K562 (cell line): ENCODE measurements at regions not wholly inside any gene's neighbourhood (a gene's known extent, or its start where the extent isn't known, plus 50 kb on each side); places are given as distances from the start of the nearest gene placed in this dataset.

Source experiments
- ATAC-seq: fragments of 200-7000 bp; cut with Tn5 transposase; 3 replicates; pipeline ENCODE4 v1.9.1; 2020; ENCODE audit warnings: moderate library complexity
- BruUV-seq: library from RNA; stranded (reverse); fragments of 400-500 nt; replicated peaks from 2 replicates; lab custom pipeline; 2021; lab: Mats Ljungman, UMichigan
- CTCF ChIA-PET: fragments of 300-600 bp; formaldehyde crosslinking; extraction: SDS; loops from one replicate; lab custom pipeline; 2021; ENCODE audit warnings: low intra/inter-chr PET ratio; lab: Yijun Ruan, JAX
- POLR2A ChIA-PET: fragments of 300-600, 350-650 bp; sonication (Branson Sonifier 250); formaldehyde crosslinking; extraction: SDS; loops from one replicate; lab custom pipeline; 2021; ENCODE audit warnings: antibody characterized with exemption, inconsistent platforms; lab: Yijun Ruan, JAX
- DNase-seq, 4 experiments: peaks; one replicate each; pipeline versions ENCODE4 v3.0.0 to v3.0.0-alpha.2; 2011 to 2018; ENCODE audit warnings: low spot score in 3 of 4, mixed read lengths in 3 of 4; ENCODE audit errors: extremely low read depth in 1 of 4
- FAIRE-seq: peaks from 2 replicates; lab custom pipeline; 2011; peaks lifted over from hg19 to GRCh38; lab: Jason Lieb, UNC
- H2AFZ ChIP-seq: 2 replicates; pipeline ENCODE4 v1.6.0; 2011; ENCODE audit warnings: low read depth, low read length, control low read depth, inconsistent platforms
- H3K27ac ChIP-seq: fragments of 200-600 bp; 3 replicates; pipeline ENCODE4 v1.8.0; 2011; ENCODE audit warnings: low read depth, mild to moderate bottlenecking, control low read depth, inconsistent platforms, low read length, moderate library complexity, mixed read lengths; ENCODE audit errors: extremely low read depth
- H3K27me3 ChIP-seq, 2 experiments: fragments of 300-600 bp in 1 of 2; 2 replicates in 1 of 2; 3 replicates in 1 of 2; pipeline versions ENCODE4 v1.6.0 to v1.8.0; 2011; ENCODE audit warnings: inconsistent platforms in 2 of 2, low read length in 2 of 2, mild to moderate bottlenecking in 1 of 2, mixed read lengths in 1 of 2, moderate library complexity in 1 of 2; ENCODE audit not compliant: control insufficient read depth in 2 of 2, insufficient read depth in 2 of 2
- H3K36me3 ChIP-seq: fragments of 300-600 bp; 3 replicates; pipeline ENCODE4 v1.8.0; 2011; ENCODE audit warnings: mild to moderate bottlenecking, low read length, inconsistent platforms; ENCODE audit not compliant: control insufficient read depth, insufficient read depth
- H3K4me1 ChIP-seq, 2 experiments: fragments of 200-600 bp in 1 of 2; replicated peaks in 1 of 2; 2 replicates in 1 of 2; 3 replicates in 1 of 2; pipeline versions ENCODE4 v1.5.1 to v1.8.0; 2011; ENCODE audit warnings: inconsistent platforms in 2 of 2, low read length in 2 of 2, mild to moderate bottlenecking in 1 of 2, mixed read lengths in 1 of 2, moderate library complexity in 1 of 2; ENCODE audit not compliant: control insufficient read depth in 2 of 2, insufficient read depth in 2 of 2
- H3K4me2 ChIP-seq: 2 replicates; pipeline ENCODE4 v1.6.1; 2011; ENCODE audit warnings: low read length, control low read depth, inconsistent platforms, mixed read lengths; ENCODE audit not compliant: insufficient read depth
- H3K4me3 ChIP-seq: fragments of 200-600 bp; sonication (generic), shearing (Covaris generic); 2 replicates; pipeline ENCODE4 v1.5.1; 2016; ENCODE audit warnings: control low read depth, inconsistent platforms
- H3K79me2 ChIP-seq: fragments of 200-600 bp; 3 replicates; pipeline ENCODE4 v1.8.0; 2011; ENCODE audit warnings: low read length, inconsistent platforms; ENCODE audit not compliant: control insufficient read depth, insufficient read depth
- H3K9ac ChIP-seq, 2 experiments: 2 replicates each; pipeline versions ENCODE4 v1.6.0 to v1.6.1; 2011; ENCODE audit warnings: low read depth in 2 of 2, low read length in 2 of 2, control low read depth in 1 of 2, inconsistent platforms in 1 of 2, mild to moderate bottlenecking in 1 of 2, mixed read lengths in 1 of 2; ENCODE audit not compliant: insufficient read depth in 1 of 2
- H3K9me1 ChIP-seq: one replicate; pipeline ENCODE4 v1.6.0; 2011; ENCODE audit warnings: inconsistent platforms, mild to moderate bottlenecking, low read length, moderate library complexity; ENCODE audit not compliant: control insufficient read depth, insufficient read depth
- H3K9me3 ChIP-seq: replicated peaks from 2 replicates; pipeline ENCODE4 v1.5.1; 2011; ENCODE audit warnings: low read depth, low read length, inconsistent platforms; ENCODE audit not compliant: control insufficient read depth, insufficient read depth
- H4K20me1 ChIP-seq: replicated peaks from 2 replicates; pipeline ENCODE4 v1.6.1; 2011; ENCODE audit warnings: low read length, inconsistent platforms, mixed read lengths; ENCODE audit not compliant: control insufficient read depth, insufficient read depth
- CBX8 ChIP-seq: fragments of 200-600 bp; sonication (generic); IDR thresholded peaks from 2 replicates; pipeline ENCODE4 v1.6.1; 2012; ENCODE audit warnings: borderline replicate concordance, mixed run types, low read depth, mild to moderate bottlenecking, moderate library complexity, mixed read lengths, low read length, control low read depth, inconsistent platforms; ENCODE audit not compliant: poor library complexity, severe bottlenecking; ENCODE audit errors: extremely low read depth
- CEBPG ChIP-seq, 3 experiments: fragments of 200-800 bp in 1 of 3; sonication (Bioruptor generic) in 1 of 3; sonication (generic) in 1 of 3; formaldehyde crosslinking in 1 of 3; IDR thresholded peaks in 2 of 3; conservative IDR thresholded peaks in 1 of 3; 2 replicates each; pipeline versions ENCODE4 v1.6.1 to v1.8.0; 2016 to 2022; ENCODE audit warnings: missing compliant biosample characterization in 2 of 3, missing genetic modification characterization in 2 of 3, mild to moderate bottlenecking in 1 of 3, missing genetic modification reagents in 1 of 3
- CHD4 ChIP-seq: fragments of 200-600 bp; sonication (generic); IDR thresholded peaks from 3 replicates; pipeline ENCODE4 v1.6.1; 2012; ENCODE audit warnings: low read depth, mild to moderate bottlenecking, mixed read lengths, low read length, inconsistent platforms; ENCODE audit not compliant: insufficient read depth, insufficient replicate concordance, poor library complexity, severe bottlenecking
- FOXK1 ChIP-seq: sonication (generic); formaldehyde crosslinking; IDR thresholded peaks from 2 replicates; pipeline ENCODE4 v1.8.0; 2022; ENCODE audit warnings: missing genetic modification reagents, mild to moderate bottlenecking, borderline replicate concordance
- GABPB1 ChIP-seq: sonication (generic); formaldehyde crosslinking; IDR thresholded peaks from 2 replicates; pipeline ENCODE4 v1.8.0; 2022; ENCODE audit warnings: mild to moderate bottlenecking, missing genetic modification reagents
- HINFP ChIP-seq: fragments of 450-650 bp; conservative IDR thresholded peaks from 2 replicates; pipeline ENCODE4 v1.6.1; 2016; ENCODE audit warnings: missing genetic modification characterization, low read depth, mild to moderate bottlenecking, control low read depth, missing compliant biosample characterization
- MCM3 ChIP-seq: fragments of 450-650 bp; IDR thresholded peaks from 2 replicates; pipeline ENCODE4 v1.6.1; 2016
- MEF2A ChIP-seq: IDR thresholded peaks from 2 replicates; pipeline ENCODE4 v1.6.1; 2011; ENCODE audit warnings: low read depth, mild to moderate bottlenecking, low read length, moderate library complexity; ENCODE audit not compliant: control insufficient read depth
- PKNOX1 ChIP-seq: fragments of 450-650 bp; IDR thresholded peaks from 2 replicates; pipeline ENCODE4 v1.6.1; 2016
- RBM15 ChIP-seq: fragments of 200-400 bp; formaldehyde crosslinking; IDR thresholded peaks from 2 replicates; pipeline ENCODE4 v1.6.1; 2018; ENCODE audit warnings: mild to moderate bottlenecking, low read length, moderate library complexity; ENCODE audit not compliant: insufficient read depth
- SNAPC5 ChIP-seq: fragments of 250-450 bp; sonication (Bioruptor Pico); IDR thresholded peaks from 2 replicates; pipeline ENCODE4 v1.8.0; 2021; ENCODE audit warnings: moderate library complexity, mild to moderate bottlenecking, inconsistent platforms
- THRA ChIP-seq: fragments of 450-650 bp; IDR thresholded peaks from 2 replicates; pipeline ENCODE4 v1.6.1; 2017; ENCODE audit warnings: mild to moderate bottlenecking, moderate library complexity
- TRIM28 ChIP-seq: fragments of 450-650 bp; IDR thresholded peaks from 2 replicates; pipeline ENCODE4 v1.6.1; 2017
- XRCC3 ChIP-seq: fragments of 450-650 bp; IDR thresholded peaks from 2 replicates; pipeline ENCODE4 v1.6.1; 2017; ENCODE audit warnings: mild to moderate bottlenecking, moderate library complexity
- ZBTB7A ChIP-seq: IDR thresholded peaks from 2 replicates; pipeline ENCODE4 v1.6.1; 2011; ENCODE audit warnings: low read depth, mild to moderate bottlenecking, low read length, moderate library complexity, borderline replicate concordance; ENCODE audit not compliant: control insufficient read depth
- ZNF23 ChIP-seq: fragments of 250-450 bp; sonication (Bioruptor Pico); IDR thresholded peaks from 2 replicates; pipeline ENCODE4 v1.4.0; 2020; ENCODE audit warnings: mild to moderate bottlenecking
- ZNF384 ChIP-seq: IDR thresholded peaks from 2 replicates; pipeline ENCODE4 v1.6.1; 2012; ENCODE audit warnings: low read depth, low read length, improper control_type of control experiment
- ZNF79 ChIP-seq: fragments of 250-450 bp; sonication (Bioruptor Pico); IDR thresholded peaks from 2 replicates; pipeline ENCODE4 v1.4.0; 2020; ENCODE audit warnings: low read depth, mild to moderate bottlenecking, moderate library complexity
- WGBS: fragments of 100-300 bp; shearing (Covaris generic); methylation state at CpG from one replicate; pipeline ENCODE4 v1.1.6; 2016; ENCODE audit warnings: low coverage, mixed read lengths; ENCODE audit not compliant: insufficient coverage; ENCODE audit errors: missing lambda C conversion rate; 5-methylcytosine and 5-hydroxymethylcytosine counted together
- in situ Hi-C: fragments of 300-500 bp; cut with MboI; formaldehyde crosslinking; loops from 4 replicates; pipeline ENCODE4 v1.15.0; 2018; ENCODE audit warnings: inconsistent platforms, mixed read lengths
- intact Hi-C: fragments of 100-400 bp; cut with micrococcal nuclease; formaldehyde crosslinking; loops from 2 replicates; pipeline ENCODE4 v1.14.2; 2022

DNA sequence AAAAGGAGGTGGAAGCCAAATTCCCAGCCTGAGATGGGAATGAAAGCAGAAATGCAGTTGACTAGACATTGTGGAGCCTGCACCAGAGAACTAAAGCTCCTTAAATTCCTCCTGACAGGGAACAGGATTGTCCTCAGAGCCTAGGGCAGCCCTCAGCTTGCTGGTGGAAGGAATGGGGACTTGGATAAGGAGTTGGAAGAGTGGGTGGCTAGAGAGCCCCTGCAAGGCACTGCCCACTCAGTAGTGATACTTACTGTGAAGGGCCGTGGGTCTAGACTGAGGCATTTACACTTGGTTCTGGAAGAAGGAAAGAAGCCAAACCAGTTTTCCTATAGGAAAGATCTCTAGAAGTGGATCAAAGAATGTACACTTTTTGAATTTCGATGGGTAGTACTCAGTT, 117.6 kb downstream of the PLCE1 start:
- Histone ChIP-seq H3K27me3 (no peaks in the 10 kb centered on the region), H3K36me3 (no peaks in the 10 kb centered on the region), H3K9me3 (no peaks in the 10 kb centered on the region), H3K4me1 (no peaks in the 10 kb centered on the region), H3K79me2 (no peaks in the 10 kb centered on the region), H3K4me2 (no peak overlapping the region), H3K4me3 (no peak overlapping the region), H3K9me1 (no peaks in the 10 kb centered on the region), H3K27ac (no peak overlapping the region), H2AFZ (no peak overlapping the region), H3K9ac (no peak overlapping the region), H4K20me1 (no peaks in the 10 kb centered on the region; the same call in 1 of the 2 replicates)
- POLR2A ChIA-PET: no interaction called here
- in situ Hi-C loops (no loop called here), intact Hi-C loops (no loop called here)
- whole genome bisulfite sequencing: 0% methylated on average over 2 of the region's 2 CpGs
- FAIRE-seq (no peak), ATAC-seq (no peak), DNase-seq (no peak)
- no TSS peak for BruUV-seq
- CTCF ChIA-PET: no interaction called here
- TF ChIP-seq TRIM28 (no peak), CBX8 (no peak), PKNOX1 (no peak), ZNF79 (no peak), MEF2A (no peak), CEBPG (CRISPR knock-in tag; IDR thresholded peaks at IDR 0.05) (no peak), CEBPG (tag; conservative IDR thresholded peaks at IDR 0.05 in 1 of 2, IDR thresholded peaks at IDR 0.05 in 1 of 2) (no peak), THRA (no peak), ZNF23 (CRISPR knock-in tag) (no peak), HINFP (tag) (no peak), RBM15 (no peak), XRCC3 (no peak), SNAPC5 (no peak), ZNF384 (no peak), GABPB1 (CRISPR knock-in tag) (no peak), FOXK1 (CRISPR knock-in tag) (no peak), MCM3 (no peak), ZBTB7A (no peak), CHD4 (no peak)
